Lung (tissue), 11 donors: ENCODE measurements at regions not wholly inside any gene's neighbourhood (a gene's known extent, or its start where the extent isn't known, plus 50 kb on each side); places are given as distances from the start of the nearest gene placed in this dataset.

Experiments used
- ATAC-seq: fragments of 200-7000 bp; cut with Tn5 transposase; one replicate; pipeline ENCODE4 v1.9.1; 2020; ENCODE audit warnings: moderate number of reproducible peaks; ENCODE audit not compliant: insufficient read depth, low FRiP score
- DNase-seq, 3 donors: peaks; one replicate each; pipeline ENCODE4 v3.0.0-alpha.2; 2013 to 2017
- H3K27ac ChIP-seq, 2 donors: one replicate each; pipeline ENCODE4 v1.5.1; 2013; ENCODE audit warnings: mild to moderate bottlenecking in 2 of 2, moderate library complexity in 2 of 2, control low read depth in 1 of 2, inconsistent platforms in 1 of 2, low read depth in 1 of 2, low read length in 1 of 2
- H3K27me3 ChIP-seq, 3 donors: one replicate each; pipeline ENCODE4 v1.5.1; 2013; ENCODE audit warnings: low read length in 2 of 3; ENCODE audit not compliant: control insufficient read depth in 3 of 3, insufficient read depth in 3 of 3
- H3K36me3 ChIP-seq, 4 donors: one replicate each; pipeline ENCODE4 v1.5.1; 2013; ENCODE audit warnings: low read length in 4 of 4, mild to moderate bottlenecking in 1 of 4, moderate library complexity in 1 of 4; ENCODE audit not compliant: control insufficient read depth in 4 of 4, insufficient read depth in 4 of 4
- H3K4me1 ChIP-seq, 5 donors: one replicate each; pipeline ENCODE4 v1.5.1; 2013; ENCODE audit warnings: low read length in 5 of 5, mild to moderate bottlenecking in 2 of 5, moderate library complexity in 1 of 5; ENCODE audit not compliant: control insufficient read depth in 5 of 5, insufficient read depth in 5 of 5
- H3K4me3 ChIP-seq: one replicate; pipeline ENCODE4 v1.5.1; 2013; ENCODE audit warnings: mild to moderate bottlenecking, control low read depth, moderate library complexity
- H3K9ac ChIP-seq, 2 donors: one replicate each; pipeline ENCODE4 v1.5.1; 2013; ENCODE audit warnings: low read length in 2 of 2, control low read depth in 1 of 2; ENCODE audit not compliant: insufficient read depth in 1 of 2
- H3K9me3 ChIP-seq, 4 donors: one replicate each; pipeline ENCODE4 v1.5.1; 2013; ENCODE audit warnings: low read length in 3 of 4, mild to moderate bottlenecking in 1 of 4, moderate library complexity in 1 of 4; ENCODE audit not compliant: control insufficient read depth in 4 of 4, insufficient read depth in 3 of 4
- WGBS, 2 donors: extraction: QIAGEN DNeasy Blood & Tissue Kit; methylation state at CpG; one replicate each; pipeline ENCODE4 v1.1.7; 2013; 5-methylcytosine and 5-hydroxymethylcytosine counted together
- TF ChIP-seq, protein P1 (sequence below): IDR thresholded peaks from 2 replicates; pipeline ENCODE4 v1.5.1; 2012; ENCODE audit warnings: mild to moderate bottlenecking; ENCODE audit errors: control extremely low read depth, extremely low read depth
- donor health status: control.
- donor health status: control.
- donor health status: Bipolar disorder and iron deficiency.
- donor health status: healthy.
- donor health status: DM: yes; HTN: yes; CAD: no.

DNA sequence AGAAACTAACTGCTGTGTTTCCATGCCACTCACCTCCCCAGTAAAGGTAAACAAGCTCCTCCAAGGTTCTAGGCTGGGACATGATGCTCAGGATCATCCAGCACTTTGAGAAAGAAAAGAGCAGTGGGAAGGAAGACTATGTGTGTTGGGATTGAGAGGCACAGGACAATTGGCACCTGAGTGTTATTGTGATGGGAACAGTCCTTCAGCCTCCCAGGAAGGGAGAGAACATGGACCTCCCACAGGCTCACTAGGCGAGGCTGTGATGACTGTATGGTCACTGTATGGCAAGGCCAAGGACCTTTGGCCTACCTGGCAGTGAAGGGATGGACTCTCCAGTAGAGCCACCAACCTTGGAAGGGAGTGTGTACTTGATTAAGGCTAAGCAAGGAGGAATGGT lies 123.2 kb upstream of the UNC5B start:
- DNase-seq (no peak), ATAC-seq (no peak)
- Histone ChIP-seq H3K4me1 (no peaks in the 10 kb centered on the region), H3K9ac (no peak overlapping the region), H3K9me3 (peaks cover 0 to 5% (median 0%) of the 10 kb centered on the region in 4 donors), H3K36me3 (no peaks in the 10 kb centered on the region), H3K27me3 (no peaks in the 10 kb centered on the region), H3K27ac (no peak overlapping the region), H3K4me3 (no peak overlapping the region)
- TF ChIP-seq, protein P1, sequence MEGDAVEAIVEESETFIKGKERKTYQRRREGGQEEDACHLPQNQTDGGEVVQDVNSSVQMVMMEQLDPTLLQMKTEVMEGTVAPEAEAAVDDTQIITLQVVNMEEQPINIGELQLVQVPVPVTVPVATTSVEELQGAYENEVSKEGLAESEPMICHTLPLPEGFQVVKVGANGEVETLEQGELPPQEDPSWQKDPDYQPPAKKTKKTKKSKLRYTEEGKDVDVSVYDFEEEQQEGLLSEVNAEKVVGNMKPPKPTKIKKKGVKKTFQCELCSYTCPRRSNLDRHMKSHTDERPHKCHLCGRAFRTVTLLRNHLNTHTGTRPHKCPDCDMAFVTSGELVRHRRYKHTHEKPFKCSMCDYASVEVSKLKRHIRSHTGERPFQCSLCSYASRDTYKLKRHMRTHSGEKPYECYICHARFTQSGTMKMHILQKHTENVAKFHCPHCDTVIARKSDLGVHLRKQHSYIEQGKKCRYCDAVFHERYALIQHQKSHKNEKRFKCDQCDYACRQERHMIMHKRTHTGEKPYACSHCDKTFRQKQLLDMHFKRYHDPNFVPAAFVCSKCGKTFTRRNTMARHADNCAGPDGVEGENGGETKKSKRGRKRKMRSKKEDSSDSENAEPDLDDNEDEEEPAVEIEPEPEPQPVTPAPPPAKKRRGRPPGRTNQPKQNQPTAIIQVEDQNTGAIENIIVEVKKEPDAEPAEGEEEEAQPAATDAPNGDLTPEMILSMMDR: no peak
- 82 to 90% methylated on average over 1 of the region's 1 CpG for WGBS, 2 donors

DNA sequence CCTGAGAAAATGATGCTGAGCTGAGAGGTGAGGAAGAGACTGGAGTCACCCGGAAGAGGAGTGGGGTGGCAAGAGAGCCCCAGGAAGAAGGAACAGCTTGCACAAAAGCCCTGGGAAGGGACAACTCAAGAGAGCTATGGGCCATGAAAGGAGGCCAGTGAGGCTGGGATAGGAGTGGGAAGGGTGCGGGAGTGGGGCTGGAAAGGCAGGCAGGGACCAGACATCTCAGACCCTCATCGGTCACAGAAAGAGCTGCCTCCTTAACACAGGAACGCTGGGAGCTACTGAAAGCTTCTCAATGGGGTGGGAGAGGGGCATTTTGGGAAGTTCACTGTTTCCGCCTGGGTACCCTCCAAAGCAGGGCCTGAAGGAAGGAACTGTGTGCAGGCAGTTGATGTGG lies 122.0 kb upstream of the UNC5B start:
- ATAC-seq (no peak), DNase-seq (no peak)
- 74 to 89% methylated on average over 5 of the region's 5 CpGs for WGBS, 2 donors
- H3K27ac ChIP-seq: no peak overlapping the region
- TF ChIP-seq, protein P1: no peak
- no peaks in the 10 kb centered on the region for H3K36me3 ChIP-seq
- no peak overlapping the region for H3K9ac ChIP-seq
- H3K27me3 ChIP-seq: no peaks in the 10 kb centered on the region
- H3K9me3 ChIP-seq: peaks cover 0 to 8% (median 0%) of the 10 kb centered on the region in 4 donors
- H3K4me3 ChIP-seq: no peak overlapping the region
- no peaks in the 10 kb centered on the region for H3K4me1 ChIP-seq

DNA sequence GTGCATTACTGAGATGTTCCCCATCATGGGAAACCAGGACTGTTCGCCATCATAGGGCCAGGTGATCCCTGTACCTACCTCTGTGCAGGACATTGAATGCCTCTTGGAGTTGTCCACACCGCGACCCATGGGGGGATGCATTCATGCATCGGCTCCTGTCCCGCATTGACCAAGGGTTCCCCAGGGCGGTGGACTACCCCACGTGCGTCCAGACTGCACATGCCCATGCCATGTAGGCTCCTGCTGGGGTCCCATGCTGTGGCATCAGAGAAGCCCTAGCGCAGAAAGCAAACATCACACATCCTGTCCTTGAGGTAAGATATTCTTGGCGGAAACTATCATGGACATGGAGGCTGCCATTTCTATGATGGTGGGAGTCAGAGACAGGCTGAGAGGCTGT lies 121.6 kb upstream of the UNC5B start:
- H3K9me3 ChIP-seq: peaks cover 0 to 8% (median 0%) of the 10 kb centered on the region in 4 donors
- DNase-seq: no peak
- WGBS, 2 donors: 86 to 94% methylated on average over 10 of the region's 10 CpGs
- H3K9ac ChIP-seq: no peak overlapping the region
- no peak overlapping the region for H3K4me3 ChIP-seq
- H3K36me3 ChIP-seq: no peaks in the 10 kb centered on the region
- ATAC-seq: no peak
- H3K27ac ChIP-seq: no peak overlapping the region
- no peaks in the 10 kb centered on the region for H3K27me3 ChIP-seq
- TF ChIP-seq, protein P1: no peak
- no peaks in the 10 kb centered on the region for H3K4me1 ChIP-seq

DNA sequence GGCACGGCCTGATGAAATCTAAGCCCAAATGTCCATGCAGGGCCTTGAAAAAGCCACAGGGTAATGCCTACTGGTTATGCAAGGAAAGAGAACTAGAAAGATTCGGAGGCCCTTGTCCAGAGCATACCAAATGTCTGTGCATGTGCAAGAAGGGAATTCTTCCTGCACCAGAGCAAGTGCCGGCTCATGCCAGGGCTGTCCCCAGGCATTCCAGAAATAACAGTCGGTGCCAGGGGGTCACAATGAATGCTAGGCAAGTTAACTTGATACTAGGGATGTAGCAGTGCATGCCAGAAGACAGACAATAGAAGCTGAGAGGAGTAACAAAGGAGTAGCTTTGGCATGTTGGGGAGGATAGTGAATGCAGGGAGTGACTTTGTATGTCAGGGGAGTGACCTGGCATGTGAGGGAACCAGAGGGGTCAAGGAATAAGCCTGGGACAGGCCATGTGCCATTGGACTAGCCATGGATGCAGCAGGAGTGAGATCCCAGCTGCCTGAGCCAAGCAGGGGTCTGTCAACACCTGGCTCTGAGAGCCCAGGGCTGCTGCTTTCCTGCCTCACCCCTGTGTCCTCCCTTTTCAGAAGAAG lies 119.5 kb upstream of the UNC5B start:
- H3K9ac ChIP-seq: no peak overlapping the region
- 64 to 79% methylated on average over 4 of the region's 4 CpGs for WGBS, 2 donors
- no peak for DNase-seq
- H3K4me1 ChIP-seq: no peaks in the 10 kb centered on the region
- H3K27ac ChIP-seq: no peak overlapping the region
- no peaks in the 10 kb centered on the region for H3K27me3 ChIP-seq
- no peak overlapping the region for H3K4me3 ChIP-seq
- TF ChIP-seq, protein P1: no peak
- peaks cover 0 to 8% (median 0%) of the 10 kb centered on the region in 4 donors for H3K9me3 ChIP-seq
- no peak for ATAC-seq
- no peaks in the 10 kb centered on the region for H3K36me3 ChIP-seq
